Fibroblast of lung (primary cell): ENCODE measurements at regions not wholly inside any gene's neighbourhood (a gene's known extent, or its start where the extent isn't known, plus 50 kb on each side); places are given as distances from the start of the nearest gene placed in this dataset.

Experiments used
- CTCF ChIP-seq, 2 donors: IDR thresholded peaks in 1 of 2; conservative IDR thresholded peaks in 1 of 2; 1 replicate in 1 of 2; 2 replicates in 1 of 2; pipeline ENCODE4 v1.5.1; 2011 to 2012; ENCODE audit warnings: low read length in 2 of 2, control low read depth in 1 of 2, inconsistent platforms in 1 of 2, low read depth in 1 of 2, mild to moderate bottlenecking in 1 of 2
- EZH2 ChIP-seq: IDR thresholded peaks from 2 replicates; pipeline ENCODE4 v1.5.1; 2012; ENCODE audit warnings: low read length, control low read depth, mild to moderate bottlenecking; ENCODE audit errors: missing control alignments

DNA sequence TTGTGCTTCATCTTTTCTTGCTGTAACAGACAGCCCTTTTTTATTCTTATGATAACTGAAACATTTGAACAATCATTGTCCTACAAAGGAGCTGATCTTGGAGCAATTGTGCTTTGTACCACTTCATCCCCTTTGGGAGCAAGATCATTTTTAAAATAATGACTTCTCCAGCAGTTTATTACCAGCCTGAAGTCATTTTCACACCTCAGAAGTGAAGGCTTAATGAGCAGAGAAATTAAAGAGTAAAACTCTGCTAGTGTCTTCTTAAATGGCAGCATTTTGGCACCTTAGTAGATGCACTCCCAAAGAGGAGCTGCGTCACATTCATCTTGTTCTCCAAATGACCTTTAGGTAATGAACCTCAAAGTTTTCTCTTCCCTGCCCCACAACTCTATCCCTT lies 439.6 kb upstream of the CAMK1G start:
- TF ChIP-seq CTCF (conservative IDR thresholded peaks at IDR 0.05 in 1 of 2, IDR thresholded peaks at IDR 0.05 in 1 of 2; ENCODE audit: low read depth in 1 of 2, low read length in 2 of 2) (no peak), EZH2 (no peak)
